Testis (tissue), 2 donors: ENCODE measurements at regions not wholly inside any gene's neighbourhood (a gene's known extent, or its start where the extent isn't known, plus 50 kb on each side); places are given as distances from the start of the nearest gene placed in this dataset.

Experiments used
- DNase-seq: peaks from one replicate; pipeline ENCODE4 v3.0.0-alpha.2; 2019
- H3K27ac ChIP-seq, 2 donors: fragments of 200-600 bp; sonication (generic); one replicate each; pipeline ENCODE4 v1.5.1; 2019
- H3K27me3 ChIP-seq: fragments of 200-600 bp; sonication (generic); one replicate; pipeline ENCODE4 v1.5.1; 2019
- H3K36me3 ChIP-seq: fragments of 200-600 bp; sonication (generic); one replicate; pipeline ENCODE4 v1.5.1; 2017; ENCODE audit warnings: low read depth; ENCODE audit errors: missing control alignments
- H3K4me1 ChIP-seq: fragments of 200-600 bp; sonication (generic); one replicate; pipeline ENCODE4 v1.5.1; 2019
- H3K4me3 ChIP-seq, 2 donors: fragments of 200-600 bp; sonication (generic); one replicate each; pipeline ENCODE4 v1.5.1; 2017 to 2019
- H3K9me3 ChIP-seq: fragments of 200-600 bp; sonication (generic); one replicate; pipeline ENCODE4 v1.5.1; 2017
- CTCF ChIP-seq, 3 experiments: fragments of 450-650 bp in 2 of 3; fragments of 200-600 bp in 1 of 3; sonication (generic) in 1 of 3; IDR thresholded peaks; one replicate each; pipeline ENCODE4 v1.5.1; 2016 to 2019; ENCODE audit warnings: antibody characterized with exemption in 3 of 3, mild to moderate bottlenecking in 2 of 3, moderate library complexity in 1 of 3
- POLR2A ChIP-seq: fragments of 450-650 bp; IDR thresholded peaks from one replicate; pipeline ENCODE4 v1.6.1; 2017; ENCODE audit warnings: antibody characterized with exemption, mild to moderate bottlenecking, moderate library complexity
- WGBS, 2 donors: methylation state at CpG; one replicate each; pipeline ENCODE4 v1.1.5; 2018; 5-methylcytosine and 5-hydroxymethylcytosine counted together
- intact Hi-C: fragments of 100-400 bp; cut with DNase I; formaldehyde crosslinking; loops from one replicate; pipeline ENCODE4 v1.15.1; 2023; ENCODE audit warnings: low total_unique reads

DNA sequence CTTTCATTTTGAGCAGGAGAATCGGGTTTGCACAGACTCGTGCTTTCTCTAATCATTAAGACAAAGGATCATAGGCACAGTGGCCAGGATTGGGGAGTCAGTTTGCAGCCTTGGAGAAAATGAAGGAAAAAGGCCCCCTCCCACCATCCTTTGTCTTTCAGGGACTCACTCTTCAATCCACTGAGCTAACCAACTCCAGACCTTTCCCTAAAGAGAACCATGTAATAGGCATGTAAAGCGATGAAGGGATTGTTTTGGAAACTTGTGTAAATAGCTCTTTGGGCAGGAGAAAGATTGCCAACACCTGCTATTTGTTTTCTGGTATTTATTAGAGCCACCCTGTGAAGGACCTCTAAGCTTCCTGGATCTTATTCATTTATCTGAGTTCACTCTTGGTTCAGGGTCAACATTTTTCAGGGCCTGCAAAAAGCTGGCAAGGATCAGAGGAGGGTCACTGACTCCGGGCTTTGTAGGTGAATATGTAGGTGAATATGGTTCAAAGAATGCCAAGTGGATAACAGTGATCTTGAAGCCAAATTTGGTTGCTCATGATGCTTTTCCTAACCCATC, 192.6 kb upstream of the FGGY start:
- TF ChIP-seq CTCF (IDR thresholded peaks at IDR 0.05), result no peak
- no peak for TF ChIP-seq POLR2A
- Histone ChIP-seq H3K27me3 (no peaks in the 10 kb centered on the region), H3K9me3 (no peaks in the 10 kb centered on the region), H3K27ac (no peak overlapping the region), H3K4me1 (peaks cover 9% of the 10 kb centered on the region), H3K4me3 (no peak overlapping the region), H3K36me3 (no peaks in the 10 kb centered on the region)
- no peak for DNase-seq
- 62 to 64% methylated on average over 4 of the region's 4 CpGs for WGBS, 2 donors
- intact Hi-C loops, result no loop called here

GRCh38 chr1:59105548-59106507, 191.1 kb upstream of the FGGY start:
- WGBS, 2 donors, result 52 to 61% methylated on average over 7 of the region's 7 CpGs
- Histone ChIP-seq H3K36me3 (no peaks in the 10 kb centered on the region), H3K4me3 (no peak overlapping the region), H3K9me3 (no peaks in the 10 kb centered on the region), H3K27me3 (no peaks in the 10 kb centered on the region), H3K4me1 (peaks cover 9% of the 10 kb centered on the region), H3K27ac (peak overlapping the region; percentile 32 to 76)
- intact Hi-C loops, result no loop called here
- peak; percentile 45 for DNase-seq
- TF ChIP-seq CTCF (IDR thresholded peaks at IDR 0.05), result no peak
- TF ChIP-seq POLR2A, result no peak

DNA sequence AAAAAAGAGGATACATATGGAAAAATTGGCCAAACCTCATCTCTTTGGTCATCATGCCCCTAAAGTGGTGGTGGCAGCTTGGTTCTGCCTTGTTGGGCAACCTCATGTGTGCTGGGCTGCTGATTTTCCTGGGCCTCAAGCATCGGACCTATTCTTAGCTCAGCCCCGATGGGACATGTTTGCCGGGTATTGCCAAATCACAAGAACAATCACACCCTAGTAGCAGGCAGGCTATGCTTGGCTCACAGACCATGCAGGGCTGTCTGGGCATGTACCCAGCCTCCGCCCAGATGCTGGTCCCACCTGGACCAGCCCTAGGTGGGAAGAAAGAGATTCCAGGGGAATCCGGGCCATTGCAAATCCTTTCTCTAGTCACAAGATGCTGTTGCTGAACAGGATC, 189.4 kb upstream of the FGGY start:
- intact Hi-C loops, result no loop called here
- Histone ChIP-seq H3K27ac (no peak overlapping the region), H3K4me3 (no peak overlapping the region), H3K9me3 (no peaks in the 10 kb centered on the region), H3K36me3 (no peaks in the 10 kb centered on the region), H3K4me1 (peaks cover 9% of the 10 kb centered on the region), H3K27me3 (no peaks in the 10 kb centered on the region)
- DNase-seq, result peak; percentile 28
- TF ChIP-seq CTCF (IDR thresholded peaks at IDR 0.05) (no peak), POLR2A (no peak)
- 68 to 87% methylated on average over 5 of the region's 5 CpGs for WGBS, 2 donors

GRCh38 chr1:59107916-59108315, 189.0 kb upstream of the FGGY start:
- no peak for DNase-seq
- 68 to 74% methylated on average over 5 of the region's 5 CpGs for WGBS, 2 donors
- H3K9me3 ChIP-seq, result no peaks in the 10 kb centered on the region
- no peak overlapping the region for H3K4me3 ChIP-seq
- intact Hi-C loops, result no loop called here
- H3K36me3 ChIP-seq, result no peaks in the 10 kb centered on the region
- TF ChIP-seq POLR2A, result no peak
- TF ChIP-seq CTCF (IDR thresholded peaks at IDR 0.05), result no peak
- no peak overlapping the region for H3K27ac ChIP-seq
- peaks cover 9% of the 10 kb centered on the region for H3K4me1 ChIP-seq
- no peaks in the 10 kb centered on the region for H3K27me3 ChIP-seq
